ENCODE measurements at regions not wholly inside any gene's neighbourhood (a gene's known extent, or its start where the extent isn't known, plus 50 kb on each side); places are given as distances from the start of the nearest gene placed in this dataset.

DNA sequence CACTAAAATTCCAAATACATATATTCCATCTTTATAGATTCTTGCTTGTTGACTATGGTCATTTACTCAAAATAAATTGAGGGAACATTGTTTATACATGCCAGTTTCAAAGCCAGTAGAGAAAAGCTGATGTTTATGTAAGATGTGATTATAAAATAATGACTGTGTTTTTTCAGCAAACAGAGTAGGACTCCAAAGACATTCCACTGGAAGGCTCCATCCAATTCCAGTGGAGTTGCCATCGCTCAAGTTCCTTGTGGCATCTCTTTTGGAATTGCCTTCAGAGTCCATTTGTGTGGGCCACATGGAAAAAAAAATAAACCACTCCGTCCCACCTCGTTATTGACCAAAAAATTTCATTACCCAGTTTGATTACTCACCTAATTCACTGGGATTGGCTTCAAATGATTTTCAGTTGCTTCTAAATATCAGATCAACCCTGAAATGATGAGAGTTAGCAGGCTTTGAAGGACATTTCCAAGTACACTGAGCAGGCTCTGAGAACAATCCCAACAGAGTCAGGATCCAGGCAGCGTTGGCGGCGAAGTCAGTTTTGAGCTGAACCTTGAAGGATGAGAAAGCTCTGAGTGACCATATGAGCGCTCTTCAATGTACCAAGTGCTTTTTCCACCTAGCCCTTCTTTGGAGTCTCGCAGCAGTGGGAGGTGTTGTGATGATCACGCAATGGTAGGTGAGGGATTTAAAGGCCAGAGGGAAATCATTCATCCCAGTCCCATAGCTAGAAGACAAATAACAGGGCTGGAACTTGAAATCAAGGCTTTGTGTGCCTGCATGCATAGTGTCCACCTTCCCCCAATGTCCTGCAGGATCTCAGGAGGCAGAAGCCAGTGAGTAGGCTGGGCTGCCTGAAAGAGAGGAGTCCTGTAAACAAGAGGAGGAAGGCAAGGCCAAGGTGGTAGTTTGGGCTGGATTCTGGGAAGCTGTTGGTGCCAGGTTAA lies 281.7 kb downstream of the CDC5L start:
- TF ChIP-seq, protein P1, sequence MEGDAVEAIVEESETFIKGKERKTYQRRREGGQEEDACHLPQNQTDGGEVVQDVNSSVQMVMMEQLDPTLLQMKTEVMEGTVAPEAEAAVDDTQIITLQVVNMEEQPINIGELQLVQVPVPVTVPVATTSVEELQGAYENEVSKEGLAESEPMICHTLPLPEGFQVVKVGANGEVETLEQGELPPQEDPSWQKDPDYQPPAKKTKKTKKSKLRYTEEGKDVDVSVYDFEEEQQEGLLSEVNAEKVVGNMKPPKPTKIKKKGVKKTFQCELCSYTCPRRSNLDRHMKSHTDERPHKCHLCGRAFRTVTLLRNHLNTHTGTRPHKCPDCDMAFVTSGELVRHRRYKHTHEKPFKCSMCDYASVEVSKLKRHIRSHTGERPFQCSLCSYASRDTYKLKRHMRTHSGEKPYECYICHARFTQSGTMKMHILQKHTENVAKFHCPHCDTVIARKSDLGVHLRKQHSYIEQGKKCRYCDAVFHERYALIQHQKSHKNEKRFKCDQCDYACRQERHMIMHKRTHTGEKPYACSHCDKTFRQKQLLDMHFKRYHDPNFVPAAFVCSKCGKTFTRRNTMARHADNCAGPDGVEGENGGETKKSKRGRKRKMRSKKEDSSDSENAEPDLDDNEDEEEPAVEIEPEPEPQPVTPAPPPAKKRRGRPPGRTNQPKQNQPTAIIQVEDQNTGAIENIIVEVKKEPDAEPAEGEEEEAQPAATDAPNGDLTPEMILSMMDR (IDR thresholded peaks at IDR 0.05), result no peak
- no peak overlapping the region for H3K4me3 ChIP-seq
- H3K36me3 ChIP-seq, result no peaks in the 10 kb centered on the region
- no peak overlapping the region for H3K27ac ChIP-seq
- H3K27me3 ChIP-seq, result peaks cover 0 to 9% of the 10 kb centered on the region in 2 donors
- H3K4me1 ChIP-seq, result no peaks in the 10 kb centered on the region
- intact Hi-C loops (cut with DNase I), result no loop called here
- ATAC-seq, result no peak
- DNase-seq, result no peak
- no peaks in the 10 kb centered on the region for H3K9me3 ChIP-seq

DNA sequence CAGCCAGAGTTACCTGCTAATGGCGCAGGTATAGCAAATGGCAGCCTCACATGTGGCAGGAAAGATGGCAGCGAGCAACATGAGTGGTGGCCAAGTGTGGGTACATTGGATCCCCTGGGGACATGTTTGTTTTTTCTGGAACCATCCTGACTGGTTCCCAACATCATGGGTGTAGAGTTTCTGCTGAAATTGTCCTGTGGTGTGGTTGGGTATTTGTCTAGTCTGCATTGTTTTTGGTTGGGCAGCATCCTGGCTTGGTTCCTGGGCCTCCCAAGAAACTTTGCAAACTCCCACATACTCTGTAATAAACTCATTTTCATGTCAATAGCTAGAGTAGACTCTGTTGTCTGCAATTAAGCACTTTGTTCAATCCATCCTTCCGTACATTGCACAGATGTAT lies 282.6 kb downstream of the CDC5L start:
- intact Hi-C loops (cut with DNase I), result no loop called here

DNA sequence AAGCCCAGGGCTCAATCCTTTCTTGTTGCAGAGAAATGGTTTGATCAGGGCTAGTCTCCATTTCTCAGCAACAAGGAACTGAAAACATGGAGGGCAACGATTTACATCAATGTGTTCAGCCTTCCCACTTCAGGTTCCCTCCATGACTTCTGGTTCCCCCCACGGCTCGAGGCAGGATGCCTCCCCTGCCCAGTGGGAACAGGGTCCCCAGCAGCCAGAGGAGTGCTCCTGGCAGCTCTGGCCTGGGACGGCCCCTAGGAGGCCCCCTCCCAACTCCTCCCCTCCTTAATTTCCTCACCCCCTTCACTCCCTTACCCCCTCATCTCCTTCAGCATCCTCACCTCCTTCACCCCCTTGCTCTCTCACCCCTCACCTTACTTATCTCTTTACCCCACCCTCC lies 283.8 kb downstream of the CDC5L start:
- no peak for ATAC-seq

More for the DNA sequence above, 282.6 kb downstream of the CDC5L start:
- Histone ChIP-seq H3K36me3 (no peaks in the 10 kb centered on the region), H3K4me1 (no peaks in the 10 kb centered on the region), H3K9me3 (no peaks in the 10 kb centered on the region), H3K27me3 (peaks cover 0 to 9% of the 10 kb centered on the region in 2 donors), H3K4me3 (no peak overlapping the region), H3K27ac (no peak overlapping the region)
- DNase-seq (no peak), ATAC-seq (no peak)
- TF ChIP-seq, protein P1 (IDR thresholded peaks at IDR 0.05), result no peak

DNA sequence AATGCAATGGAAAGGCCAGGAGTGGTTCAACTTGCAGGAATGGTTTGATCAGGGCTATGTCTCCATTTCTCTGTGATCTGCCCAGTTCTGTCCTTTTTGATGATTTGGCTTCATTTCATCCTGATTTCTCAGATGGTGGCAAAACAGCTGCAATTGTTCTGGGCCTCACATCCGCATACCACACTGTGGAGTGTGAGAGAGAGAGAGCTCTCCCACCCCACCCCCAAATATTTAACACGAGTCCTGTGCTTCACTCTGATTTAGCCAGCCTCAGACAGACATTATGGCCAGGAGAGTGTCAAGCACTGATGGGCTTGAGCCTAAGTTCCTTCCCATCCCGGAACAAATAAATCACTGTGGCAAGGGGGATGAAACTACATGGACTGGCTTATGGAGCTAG lies 284.6 kb downstream of the CDC5L start:
- Histone ChIP-seq H3K9me3 (no peaks in the 10 kb centered on the region), H3K4me1 (no peaks in the 10 kb centered on the region), H3K36me3 (no peaks in the 10 kb centered on the region), H3K4me3 (no peak overlapping the region), H3K27me3 (peaks cover 0 to 9% of the 10 kb centered on the region in 2 donors), H3K27ac (no peak overlapping the region)
- ATAC-seq (no peak), DNase-seq (no peak)
- intact Hi-C loops (cut with DNase I), result no loop called here
- TF ChIP-seq, protein P1 (IDR thresholded peaks at IDR 0.05), result no peak

More for the DNA sequence above, 283.8 kb downstream of the CDC5L start:
- Histone ChIP-seq H3K27me3 (peaks cover 0 to 9% of the 10 kb centered on the region in 2 donors), H3K27ac (no peak overlapping the region), H3K4me3 (no peak overlapping the region), H3K36me3 (no peaks in the 10 kb centered on the region), H3K4me1 (no peaks in the 10 kb centered on the region), H3K9me3 (no peaks in the 10 kb centered on the region)
- TF ChIP-seq, protein P1 (IDR thresholded peaks at IDR 0.05), result no peak
- DNase-seq, result no peak
- intact Hi-C loops (cut with DNase I), result no loop called here

DNA sequence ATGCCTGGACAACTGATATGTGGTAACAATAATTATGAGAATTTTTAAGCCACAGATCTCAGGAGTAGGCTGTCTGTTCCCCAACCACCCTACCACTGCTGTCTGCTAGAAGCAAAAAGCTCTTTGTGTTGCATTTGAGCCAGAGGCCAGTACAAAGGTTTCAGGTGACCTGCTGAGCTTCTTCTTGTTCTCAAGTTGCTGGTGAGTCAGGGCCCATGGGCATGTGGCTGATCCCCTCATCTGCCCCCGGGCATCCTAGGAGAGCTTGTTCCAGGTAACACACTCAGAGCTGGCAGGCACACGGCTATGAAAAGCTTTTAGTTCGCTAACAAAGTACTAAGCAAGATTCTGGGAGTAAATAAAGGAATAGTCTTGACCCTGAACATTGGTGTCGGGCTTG lies 285.3 kb downstream of the CDC5L start:
- intact Hi-C loops (cut with DNase I), result no loop called here
- Histone ChIP-seq H3K9me3 (no peaks in the 10 kb centered on the region), H3K27me3 (peaks cover 0 to 9% of the 10 kb centered on the region in 2 donors), H3K27ac (no peak overlapping the region), H3K36me3 (no peaks in the 10 kb centered on the region), H3K4me1 (no peaks in the 10 kb centered on the region), H3K4me3 (no peak overlapping the region)
- no peak for ATAC-seq
- TF ChIP-seq, protein P1 (IDR thresholded peaks at IDR 0.05), result no peak
- no peak for DNase-seq
